Liver (tissue), 3 donors: ENCODE measurements at regions not wholly inside any gene's neighbourhood (a gene's known extent, or its start where the extent isn't known, plus 50 kb on each side); places are given as distances from the start of the nearest gene placed in this dataset.

Experiments used
- EGR1 ChIP-seq, 2 donors: IDR thresholded peaks; 2 replicates each; pipeline ENCODE4 v1.6.1; 2016 to 2018; ENCODE audit warnings: antibody characterized with exemption in 2 of 2, low read depth in 2 of 2
- FOXA1 ChIP-seq: IDR thresholded peaks from 2 replicates; pipeline ENCODE4 v1.6.1; 2016; ENCODE audit warnings: antibody characterized with exemption
- RAD21 ChIP-seq, 2 donors: IDR thresholded peaks; 2 replicates each; pipeline ENCODE4 v1.6.1; 2016; ENCODE audit warnings: antibody characterized with exemption in 2 of 2, mild to moderate bottlenecking in 2 of 2
- YY1 ChIP-seq: IDR thresholded peaks from 2 replicates; pipeline ENCODE4 v1.6.1; 2016; ENCODE audit warnings: antibody characterized with exemption, mild to moderate bottlenecking
- TF ChIP-seq, protein P1 (sequence below): fragments of 150-350 bp; IDR thresholded peaks from 2 replicates; pipeline ENCODE4 v1.5.1; 2017; ENCODE audit warnings: improper control_type of control experiment, low read depth, low read length; ENCODE audit not compliant: missing input control
- TF ChIP-seq, protein P2 (sequence below): IDR thresholded peaks from 2 replicates; pipeline ENCODE4 v1.6.1; 2016; ENCODE audit warnings: antibody characterized with exemption
- TF ChIP-seq, protein P3 (sequence below): IDR thresholded peaks from 2 replicates; pipeline ENCODE4 v1.6.1; 2016; ENCODE audit warnings: antibody characterized with exemption, mild to moderate bottlenecking
- TF ChIP-seq, protein P4 (sequence below): IDR thresholded peaks from 2 replicates; pipeline ENCODE4 v1.6.1; 2016; ENCODE audit warnings: antibody characterized with exemption
- donor health status: healthy.
- donor health status: healthy.

DNA sequence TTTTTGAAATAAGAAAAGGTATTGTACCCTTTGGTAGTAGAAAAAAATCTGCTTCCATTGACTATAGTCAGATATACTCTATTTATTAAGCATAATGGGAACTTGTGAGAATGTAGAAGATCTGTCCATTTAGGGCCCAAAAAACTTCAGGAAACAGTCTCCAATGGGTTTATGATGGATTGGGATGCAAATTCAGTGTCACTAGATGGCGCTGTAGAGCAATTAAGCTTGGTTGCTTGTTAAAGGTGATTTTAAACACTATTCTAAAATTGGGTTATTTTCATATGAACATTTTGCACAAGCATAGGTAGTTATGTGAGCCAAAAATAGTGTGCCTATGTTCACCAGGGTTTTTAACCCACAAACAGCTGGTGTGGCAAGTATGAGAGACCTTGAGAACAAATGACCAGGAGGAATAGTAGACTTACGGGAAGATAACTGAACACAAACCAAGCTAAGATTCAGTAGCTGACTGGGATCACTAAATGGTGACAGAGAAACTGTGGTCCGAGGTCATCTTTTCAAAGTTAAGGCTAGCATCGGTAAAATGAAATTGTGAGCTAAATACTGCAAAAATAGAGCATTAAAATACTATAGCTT lies 80.3 kb upstream of the LSM6 start:
- TF ChIP-seq, protein P1, sequence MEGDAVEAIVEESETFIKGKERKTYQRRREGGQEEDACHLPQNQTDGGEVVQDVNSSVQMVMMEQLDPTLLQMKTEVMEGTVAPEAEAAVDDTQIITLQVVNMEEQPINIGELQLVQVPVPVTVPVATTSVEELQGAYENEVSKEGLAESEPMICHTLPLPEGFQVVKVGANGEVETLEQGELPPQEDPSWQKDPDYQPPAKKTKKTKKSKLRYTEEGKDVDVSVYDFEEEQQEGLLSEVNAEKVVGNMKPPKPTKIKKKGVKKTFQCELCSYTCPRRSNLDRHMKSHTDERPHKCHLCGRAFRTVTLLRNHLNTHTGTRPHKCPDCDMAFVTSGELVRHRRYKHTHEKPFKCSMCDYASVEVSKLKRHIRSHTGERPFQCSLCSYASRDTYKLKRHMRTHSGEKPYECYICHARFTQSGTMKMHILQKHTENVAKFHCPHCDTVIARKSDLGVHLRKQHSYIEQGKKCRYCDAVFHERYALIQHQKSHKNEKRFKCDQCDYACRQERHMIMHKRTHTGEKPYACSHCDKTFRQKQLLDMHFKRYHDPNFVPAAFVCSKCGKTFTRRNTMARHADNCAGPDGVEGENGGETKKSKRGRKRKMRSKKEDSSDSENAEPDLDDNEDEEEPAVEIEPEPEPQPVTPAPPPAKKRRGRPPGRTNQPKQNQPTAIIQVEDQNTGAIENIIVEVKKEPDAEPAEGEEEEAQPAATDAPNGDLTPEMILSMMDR = peak; percentile 65
- TF ChIP-seq FOXA1 = no peak
- TF ChIP-seq, protein P2, sequence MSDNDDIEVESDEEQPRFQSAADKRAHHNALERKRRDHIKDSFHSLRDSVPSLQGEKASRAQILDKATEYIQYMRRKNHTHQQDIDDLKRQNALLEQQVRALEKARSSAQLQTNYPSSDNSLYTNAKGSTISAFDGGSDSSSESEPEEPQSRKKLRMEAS = no peak
- TF ChIP-seq, protein P3, sequence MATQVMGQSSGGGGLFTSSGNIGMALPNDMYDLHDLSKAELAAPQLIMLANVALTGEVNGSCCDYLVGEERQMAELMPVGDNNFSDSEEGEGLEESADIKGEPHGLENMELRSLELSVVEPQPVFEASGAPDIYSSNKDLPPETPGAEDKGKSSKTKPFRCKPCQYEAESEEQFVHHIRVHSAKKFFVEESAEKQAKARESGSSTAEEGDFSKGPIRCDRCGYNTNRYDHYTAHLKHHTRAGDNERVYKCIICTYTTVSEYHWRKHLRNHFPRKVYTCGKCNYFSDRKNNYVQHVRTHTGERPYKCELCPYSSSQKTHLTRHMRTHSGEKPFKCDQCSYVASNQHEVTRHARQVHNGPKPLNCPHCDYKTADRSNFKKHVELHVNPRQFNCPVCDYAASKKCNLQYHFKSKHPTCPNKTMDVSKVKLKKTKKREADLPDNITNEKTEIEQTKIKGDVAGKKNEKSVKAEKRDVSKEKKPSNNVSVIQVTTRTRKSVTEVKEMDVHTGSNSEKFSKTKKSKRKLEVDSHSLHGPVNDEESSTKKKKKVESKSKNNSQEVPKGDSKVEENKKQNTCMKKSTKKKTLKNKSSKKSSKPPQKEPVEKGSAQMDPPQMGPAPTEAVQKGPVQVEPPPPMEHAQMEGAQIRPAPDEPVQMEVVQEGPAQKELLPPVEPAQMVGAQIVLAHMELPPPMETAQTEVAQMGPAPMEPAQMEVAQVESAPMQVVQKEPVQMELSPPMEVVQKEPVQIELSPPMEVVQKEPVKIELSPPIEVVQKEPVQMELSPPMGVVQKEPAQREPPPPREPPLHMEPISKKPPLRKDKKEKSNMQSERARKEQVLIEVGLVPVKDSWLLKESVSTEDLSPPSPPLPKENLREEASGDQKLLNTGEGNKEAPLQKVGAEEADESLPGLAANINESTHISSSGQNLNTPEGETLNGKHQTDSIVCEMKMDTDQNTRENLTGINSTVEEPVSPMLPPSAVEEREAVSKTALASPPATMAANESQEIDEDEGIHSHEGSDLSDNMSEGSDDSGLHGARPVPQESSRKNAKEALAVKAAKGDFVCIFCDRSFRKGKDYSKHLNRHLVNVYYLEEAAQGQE = no peak
- peak; percentile 75 to 83 for TF ChIP-seq RAD21 (IDR thresholded peaks at IDR 0.05)
- no peak for TF ChIP-seq YY1
- no peak for TF ChIP-seq EGR1 (IDR thresholded peaks at IDR 0.05; ENCODE audit: low read depth in 2 of 2)
- TF ChIP-seq, protein P4, sequence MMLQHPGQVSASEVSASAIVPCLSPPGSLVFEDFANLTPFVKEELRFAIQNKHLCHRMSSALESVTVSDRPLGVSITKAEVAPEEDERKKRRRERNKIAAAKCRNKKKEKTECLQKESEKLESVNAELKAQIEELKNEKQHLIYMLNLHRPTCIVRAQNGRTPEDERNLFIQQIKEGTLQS = no peak
